MM.1S (cell line): ENCODE measurements at regions not wholly inside any gene's neighbourhood (a gene's known extent, or its start where the extent isn't known, plus 50 kb on each side); places are given as distances from the start of the nearest gene placed in this dataset.

ENCODE experiments used
- EZH2 ChIP-seq: fragments of 300-600 bp; sonication (generic); optimal IDR thresholded peaks from 2 replicates; pipeline ENCODE3; 2017; ENCODE audit warnings: low read depth, mild to moderate bottlenecking, antibody characterized with exemption, low read length, mixed read lengths
- EZH2phosphoT487 ChIP-seq: fragments of 300-600 bp; sonication (generic); IDR thresholded peaks from 2 replicates; pipeline ENCODE4 v1.6.1; 2018; ENCODE audit warnings: antibody characterized with exemption, low read length
- TF ChIP-seq, protein P1 (sequence below): fragments of 300-600 bp; sonication (generic); IDR thresholded peaks from 2 replicates; pipeline ENCODE4 v1.5.1; 2016; ENCODE audit warnings: antibody characterized with exemption, low read length, mixed read lengths

DNA sequence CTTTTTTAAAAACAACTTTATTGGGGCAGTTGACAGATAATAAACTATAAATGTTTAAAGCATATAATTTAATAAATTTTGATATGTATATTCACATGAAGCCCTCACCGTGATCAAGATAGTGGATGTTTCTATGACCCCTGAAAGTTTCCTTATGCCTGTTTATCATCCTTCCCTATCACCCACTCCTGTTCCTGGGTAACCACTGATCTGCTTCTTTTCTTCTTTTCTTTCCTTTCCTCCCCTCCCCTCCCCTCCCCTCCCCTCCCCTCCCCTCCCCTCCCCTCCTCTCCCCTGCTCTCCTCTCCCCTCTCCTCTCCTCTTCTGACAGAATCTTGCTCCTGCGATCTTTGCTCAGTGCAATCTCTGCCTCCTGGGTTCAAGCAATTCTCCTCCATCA, 193.7 kb upstream of the CDH13 start:
- TF ChIP-seq EZH2phosphoT487 = no peak
- TF ChIP-seq, protein P1, sequence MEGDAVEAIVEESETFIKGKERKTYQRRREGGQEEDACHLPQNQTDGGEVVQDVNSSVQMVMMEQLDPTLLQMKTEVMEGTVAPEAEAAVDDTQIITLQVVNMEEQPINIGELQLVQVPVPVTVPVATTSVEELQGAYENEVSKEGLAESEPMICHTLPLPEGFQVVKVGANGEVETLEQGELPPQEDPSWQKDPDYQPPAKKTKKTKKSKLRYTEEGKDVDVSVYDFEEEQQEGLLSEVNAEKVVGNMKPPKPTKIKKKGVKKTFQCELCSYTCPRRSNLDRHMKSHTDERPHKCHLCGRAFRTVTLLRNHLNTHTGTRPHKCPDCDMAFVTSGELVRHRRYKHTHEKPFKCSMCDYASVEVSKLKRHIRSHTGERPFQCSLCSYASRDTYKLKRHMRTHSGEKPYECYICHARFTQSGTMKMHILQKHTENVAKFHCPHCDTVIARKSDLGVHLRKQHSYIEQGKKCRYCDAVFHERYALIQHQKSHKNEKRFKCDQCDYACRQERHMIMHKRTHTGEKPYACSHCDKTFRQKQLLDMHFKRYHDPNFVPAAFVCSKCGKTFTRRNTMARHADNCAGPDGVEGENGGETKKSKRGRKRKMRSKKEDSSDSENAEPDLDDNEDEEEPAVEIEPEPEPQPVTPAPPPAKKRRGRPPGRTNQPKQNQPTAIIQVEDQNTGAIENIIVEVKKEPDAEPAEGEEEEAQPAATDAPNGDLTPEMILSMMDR = no peak
- no peak for TF ChIP-seq EZH2
